CD4-positive, alpha-beta T cell (primary cell): ENCODE measurements at regions not wholly inside any gene's neighbourhood (a gene's known extent, or its start where the extent isn't known, plus 50 kb on each side); places are given as distances from the start of the nearest gene placed in this dataset.

Experiments
- ATAC-seq: fragments of 200-7000 bp; cut with Tn5 transposase; one replicate; pipeline ENCODE4 v1.10.0; 2022; ENCODE audit warnings: mild to moderate bottlenecking; ENCODE audit not compliant: poor library complexity
- CTCF ChIA-PET: fragments of 350-600 bp; sonication (Branson Sonifier 250); formaldehyde crosslinking; loops from one replicate; lab custom pipeline; 2021; ENCODE audit warnings: antibody characterized with exemption, inconsistent platforms; lab: Charles Lee
- POLR2A ChIA-PET: fragments of 350-600 bp; sonication (Branson Sonifier 250); formaldehyde crosslinking; loops from one replicate; lab custom pipeline; 2021; ENCODE audit warnings: antibody characterized with exemption, inconsistent platforms; lab: Charles Lee
- DNase-seq, 14 experiments: peaks; one replicate each; pipeline ENCODE4 v3.0.0-alpha.2; 2013 to 2020; ENCODE audit warnings: mixed read lengths in 2 of 14
- H3K27ac ChIP-seq, 2 donors: one replicate each; pipeline versions ENCODE4 v1.5.1 to v1.7.0; 2013; ENCODE audit warnings: low read length in 2 of 2, low read depth in 1 of 2, mild to moderate bottlenecking in 1 of 2
- H3K27me3 ChIP-seq, 2 experiments: 1 replicate in 1 of 2; 2 replicates in 1 of 2; pipeline versions ENCODE4 v1.6.1 to v1.7.0; 2013; ENCODE audit warnings: low read length in 2 of 2, control low read depth in 1 of 2, mild to moderate bottlenecking in 1 of 2, moderate library complexity in 1 of 2; ENCODE audit not compliant: insufficient read depth in 2 of 2, control insufficient read depth in 1 of 2
- H3K36me3 ChIP-seq: one replicate; pipeline ENCODE4 v1.6.1; 2013; ENCODE audit warnings: low read length, control low read depth; ENCODE audit not compliant: insufficient read depth
- H3K4me1 ChIP-seq: one replicate; pipeline ENCODE4 v1.6.1; 2013; ENCODE audit warnings: low read length, control low read depth; ENCODE audit not compliant: insufficient read depth
- H3K4me3 ChIP-seq: one replicate; pipeline ENCODE4 v1.5.1; 2013; ENCODE audit warnings: mild to moderate bottlenecking, low read length, moderate library complexity
- H3K9me3 ChIP-seq, 2 experiments: 1 replicate in 1 of 2; 2 replicates in 1 of 2; pipeline versions ENCODE4 v1.6.1 to v1.7.0; 2013; ENCODE audit warnings: low read length in 2 of 2, mild to moderate bottlenecking in 2 of 2, control low read depth in 1 of 2, moderate library complexity in 1 of 2; ENCODE audit not compliant: control insufficient read depth in 1 of 2, insufficient read depth in 1 of 2
- H3K27ac Mint-ChIP-seq: one replicate; pipeline ENCODE4 v1.8.0; 2020; ENCODE audit warnings: mixed read lengths
- H3K27me3 Mint-ChIP-seq: one replicate; pipeline ENCODE4 v1.8.0; 2021; ENCODE audit warnings: mixed read lengths
- H3K36me3 Mint-ChIP-seq: one replicate; pipeline ENCODE4 v1.8.0; 2021; ENCODE audit warnings: low read depth, mixed read lengths
- H3K4me1 Mint-ChIP-seq: one replicate; pipeline ENCODE4 v1.8.0; 2021; ENCODE audit warnings: low read depth, mixed read lengths
- H3K4me3 Mint-ChIP-seq: one replicate; pipeline ENCODE4 v1.8.0; 2020; ENCODE audit warnings: mild to moderate bottlenecking, mixed read lengths
- H3K9me3 Mint-ChIP-seq: one replicate; pipeline ENCODE4 v1.8.0; 2020; ENCODE audit warnings: mixed read lengths
- CTCF ChIP-seq: fragments of 200-600 bp; IDR thresholded peaks from one replicate; pipeline ENCODE4 v1.8.0; 2022; ENCODE audit warnings: antibody characterized with exemption, mild to moderate bottlenecking
- intact Hi-C, 2 experiments: fragments of 100-400 bp; cut with DNase I in 1 of 2; cut with micrococcal nuclease in 1 of 2; formaldehyde crosslinking; loops; one replicate each; pipeline versions ENCODE4 v1.15.1 to v1.9.0; 2023 to 2025; cut with DNase I, micrococcal nuclease

GRCh38 chr16:50457979-50458491, 89.2 kb upstream of the BRD7 start:
- peaks cover 8% of the 10 kb centered on the region for H3K4me1 Mint-ChIP-seq
- no peak for TF ChIP-seq CTCF
- H3K4me1 ChIP-seq = peaks cover 7% of the 10 kb centered on the region
- H3K27ac Mint-ChIP-seq = no peak overlapping the region
- H3K4me3 ChIP-seq = no peak overlapping the region
- ATAC-seq = no peak
- H3K36me3 ChIP-seq = no peaks in the 10 kb centered on the region
- no peaks in the 10 kb centered on the region for H3K36me3 Mint-ChIP-seq
- intact Hi-C loops = no loop called here
- DNase-seq = no peak
- POLR2A ChIA-PET = no interaction called here
- H3K4me3 Mint-ChIP-seq = no peak overlapping the region
- H3K27ac ChIP-seq = no peak overlapping the region
- no peaks in the 10 kb centered on the region for H3K27me3 ChIP-seq
- H3K27me3 Mint-ChIP-seq = peaks cover 3% of the 10 kb centered on the region
- CTCF ChIA-PET = no interaction called here
- no peaks in the 10 kb centered on the region for H3K9me3 Mint-ChIP-seq
- H3K9me3 ChIP-seq = no peaks in the 10 kb centered on the region

- no peak overlapping the region for H3K4me3 Mint-ChIP-seq
- ChIA-PET POLR2A (no interaction called here), CTCF (no interaction called here)
- H3K9me3 ChIP-seq = no peaks in the 10 kb centered on the region
- no peak overlapping the region for H3K27ac Mint-ChIP-seq
- peaks cover 3% of the 10 kb centered on the region for H3K27me3 Mint-ChIP-seq
- H3K27me3 ChIP-seq = no peaks in the 10 kb centered on the region
- no peak for TF ChIP-seq CTCF
- H3K9me3 Mint-ChIP-seq = no peaks in the 10 kb centered on the region
- no peaks in the 10 kb centered on the region for H3K36me3 ChIP-seq
- peak in 1 of 14 experiments; percentile 14 for DNase-seq
- H3K36me3 Mint-ChIP-seq = no peaks in the 10 kb centered on the region
- ATAC-seq = peak; percentile 49
- peaks cover 8% of the 10 kb centered on the region for H3K4me1 Mint-ChIP-seq
- peaks cover 7% of the 10 kb centered on the region for H3K4me1 ChIP-seq
- H3K4me3 ChIP-seq = no peak overlapping the region
- intact Hi-C loops = no loop called here
- no peak overlapping the region for H3K27ac ChIP-seq
These were observed 88.6 kb upstream of the BRD7 start for GRCh38 chr16:50457423-50457822.

DNA sequence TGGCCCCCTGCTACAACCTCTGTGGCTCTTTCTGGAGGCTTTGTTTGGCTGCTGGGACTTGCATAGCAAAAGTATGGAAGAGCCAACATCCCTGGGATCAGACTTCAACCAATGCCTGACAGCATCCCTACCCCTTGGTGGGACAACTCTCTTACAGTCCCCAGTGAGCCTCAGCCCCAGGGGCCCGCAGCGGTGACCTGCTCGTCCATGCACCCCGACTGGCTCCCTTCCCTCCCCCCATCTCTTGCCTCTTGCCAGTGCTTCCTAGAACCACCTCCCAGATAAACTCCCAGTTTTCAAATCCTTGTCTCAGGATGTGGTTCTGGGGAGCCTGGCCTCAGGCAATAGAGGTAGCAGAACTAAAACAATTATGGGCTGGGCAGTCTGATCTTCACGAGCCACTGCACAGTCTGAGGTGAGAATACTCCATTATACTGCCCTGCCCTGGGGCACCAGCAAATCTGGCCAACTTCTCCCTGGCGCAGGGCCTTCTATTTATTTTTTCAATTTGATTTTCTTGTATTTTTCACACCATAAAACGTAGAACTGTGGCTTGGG, 86.6 kb upstream of the BRD7 start:
- H3K27ac Mint-ChIP-seq = no peak overlapping the region
- POLR2A ChIA-PET = no interaction called here

More for the DNA sequence above, 86.6 kb upstream of the BRD7 start:
- H3K36me3 ChIP-seq = no peaks in the 10 kb centered on the region
- H3K4me3 ChIP-seq = no peak overlapping the region
- H3K36me3 Mint-ChIP-seq = no peaks in the 10 kb centered on the region
- TF ChIP-seq CTCF = no peak
- no peak overlapping the region for H3K4me3 Mint-ChIP-seq
- intact Hi-C loops = no loop called here
- CTCF ChIA-PET = no interaction called here
- peaks cover 7% of the 10 kb centered on the region for H3K4me1 ChIP-seq
- DNase-seq (no peak), ATAC-seq (no peak)
- no peaks in the 10 kb centered on the region for H3K9me3 Mint-ChIP-seq
- H3K9me3 ChIP-seq = no peaks in the 10 kb centered on the region
- no peak overlapping the region for H3K27ac ChIP-seq
- peaks cover 8% of the 10 kb centered on the region for H3K4me1 Mint-ChIP-seq
- H3K27me3 Mint-ChIP-seq = peaks cover 3% of the 10 kb centered on the region
- H3K27me3 ChIP-seq = no peaks in the 10 kb centered on the region
